T-helper 9 cell (primary cell): ENCODE measurements at regions not wholly inside any gene's neighbourhood (a gene's known extent, or its start where the extent isn't known, plus 50 kb on each side); places are given as distances from the start of the nearest gene placed in this dataset.
A peak's percentile ranks its signal among the peaks of the same experiment; 100 is the strongest.
"Not testable (repeated sequence)": the region's sequence is repeated elsewhere in the genome, so short reads cannot be mapped to it uniquely, and the experiment has no call there.

Source experiments
- DNase-seq: peaks from one replicate; pipeline ENCODE4 v3.0.0-alpha.2; 2020

DNA sequence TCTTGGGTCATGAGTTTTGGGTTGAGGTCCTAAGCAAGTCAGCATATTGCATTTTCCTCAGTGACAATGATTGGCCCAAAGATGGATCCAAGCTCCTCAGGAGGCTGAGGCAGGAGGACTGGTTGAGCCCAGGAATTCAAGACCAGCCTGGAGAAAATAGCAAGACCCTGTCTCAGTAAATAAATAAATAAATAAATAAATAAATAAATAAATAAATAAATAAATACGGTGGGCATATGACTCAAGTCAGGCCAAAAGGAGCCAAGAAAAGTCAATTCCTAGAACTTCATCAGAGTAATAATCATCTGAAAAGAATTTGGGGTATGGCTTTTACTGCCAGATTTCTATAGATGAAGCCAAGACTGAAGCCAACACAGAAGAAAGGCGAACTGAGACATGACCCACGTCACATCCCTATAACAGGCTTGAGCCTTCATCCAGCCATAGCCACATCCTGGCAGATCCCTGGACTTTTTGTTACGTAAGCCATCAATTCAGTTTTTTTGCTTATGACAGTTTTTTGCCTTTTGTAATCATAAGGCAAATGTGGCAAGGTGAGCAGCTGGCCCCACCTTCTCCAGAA, 88.5 kb upstream of the NFASC start:
- no peak for DNase-seq

DNA sequence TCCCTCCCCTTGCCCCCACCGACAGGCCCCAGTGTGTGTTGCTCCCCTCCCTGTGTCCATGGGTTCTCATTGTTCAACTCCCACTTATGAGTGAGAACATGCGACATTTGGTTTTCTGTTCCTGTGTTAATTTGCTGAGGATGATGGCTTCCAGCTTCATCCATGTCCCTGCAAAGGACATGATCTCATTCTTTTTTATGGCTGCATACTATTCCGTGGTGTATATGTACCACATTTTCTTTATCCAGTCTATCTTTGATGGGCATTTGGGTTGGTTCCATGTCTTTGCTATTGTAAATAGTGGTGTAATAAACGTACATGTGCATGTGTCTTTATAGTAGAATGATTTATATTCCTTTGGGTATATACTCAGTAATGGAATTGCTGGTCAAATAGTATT, 85.6 kb upstream of the NFASC start:
- not testable (repeated sequence) for DNase-seq

DNA sequence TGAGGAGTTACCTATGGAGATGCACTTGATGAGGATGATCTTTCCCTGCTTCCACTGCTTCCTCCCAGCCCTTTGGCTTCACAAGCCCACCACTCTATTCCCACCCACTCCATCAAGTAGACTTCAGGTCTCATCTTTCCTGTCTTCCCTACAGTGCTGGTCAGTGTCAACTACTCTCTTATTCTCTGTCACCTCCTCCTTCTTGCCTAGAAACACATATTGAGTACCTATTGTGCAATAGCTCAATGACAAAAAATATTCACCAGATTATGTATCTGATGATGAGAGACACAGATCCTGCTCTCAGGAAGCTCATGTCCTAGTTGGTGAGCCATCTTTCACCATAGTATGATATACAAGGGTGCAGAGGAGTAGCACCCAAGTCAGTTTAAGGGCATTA, 82.2 kb upstream of the NFASC start:
- no peak for DNase-seq

DNA sequence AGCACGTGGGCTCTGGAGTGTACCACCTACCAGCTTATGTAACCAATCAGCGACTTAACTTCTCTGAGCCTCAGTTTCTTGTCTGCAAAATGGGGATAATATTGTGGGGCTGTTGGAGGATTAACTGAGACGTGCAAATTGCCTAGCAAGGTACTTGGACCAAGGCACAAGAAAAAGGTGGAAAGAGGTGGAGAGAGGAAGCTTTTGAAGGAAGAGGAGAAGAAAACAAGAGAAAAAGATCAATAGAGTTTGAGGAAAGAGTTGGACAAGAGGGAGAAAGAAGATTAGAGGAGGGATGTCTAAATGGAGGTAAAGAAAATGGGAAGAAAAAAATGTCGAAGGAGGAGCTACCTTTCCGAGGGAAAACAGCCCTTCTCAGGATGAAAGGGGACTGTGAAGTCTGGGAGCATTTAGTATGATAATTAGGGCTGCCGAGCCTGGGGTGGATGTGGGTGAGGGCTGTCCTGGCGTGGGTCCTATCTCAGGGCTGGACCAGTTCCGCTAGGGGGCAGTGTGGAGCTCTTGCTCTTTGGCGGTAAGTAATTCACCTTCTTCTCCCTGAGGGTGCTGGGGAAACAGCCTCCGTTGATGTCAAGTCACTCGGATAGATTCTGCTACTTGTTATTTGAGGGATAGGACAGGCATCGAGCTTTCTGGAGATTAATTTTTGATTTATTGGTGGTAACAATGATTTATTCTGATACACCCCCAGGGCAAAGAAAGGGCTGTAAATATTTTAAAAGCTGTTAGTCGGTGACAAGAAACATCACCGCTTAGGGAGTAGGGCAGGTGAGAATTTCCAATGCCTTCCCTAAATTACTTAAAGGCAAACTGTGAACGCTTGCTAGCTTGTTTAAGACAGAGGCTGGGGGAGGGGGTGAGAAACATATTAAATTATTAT, 79.0 kb upstream of the NFASC start:
- DNase-seq: peak; percentile 84

DNA sequence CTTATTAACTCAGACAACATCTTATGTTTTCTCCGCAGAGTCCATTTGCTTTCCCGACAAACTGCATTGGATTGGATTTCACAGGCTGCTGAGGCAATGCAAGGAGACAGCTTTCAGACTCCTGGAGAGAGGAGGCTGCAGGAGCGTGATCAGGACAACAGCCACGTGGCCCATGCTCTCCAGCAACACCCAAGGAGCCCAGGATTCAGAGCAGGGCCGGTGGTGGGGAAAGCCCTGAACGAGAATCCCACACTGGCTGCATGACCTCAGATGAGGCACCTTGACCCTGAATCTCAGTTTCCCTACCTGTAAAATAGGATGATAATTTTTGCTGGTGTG, 78.3 kb upstream of the NFASC start:
- DNase-seq: no peak

DNA sequence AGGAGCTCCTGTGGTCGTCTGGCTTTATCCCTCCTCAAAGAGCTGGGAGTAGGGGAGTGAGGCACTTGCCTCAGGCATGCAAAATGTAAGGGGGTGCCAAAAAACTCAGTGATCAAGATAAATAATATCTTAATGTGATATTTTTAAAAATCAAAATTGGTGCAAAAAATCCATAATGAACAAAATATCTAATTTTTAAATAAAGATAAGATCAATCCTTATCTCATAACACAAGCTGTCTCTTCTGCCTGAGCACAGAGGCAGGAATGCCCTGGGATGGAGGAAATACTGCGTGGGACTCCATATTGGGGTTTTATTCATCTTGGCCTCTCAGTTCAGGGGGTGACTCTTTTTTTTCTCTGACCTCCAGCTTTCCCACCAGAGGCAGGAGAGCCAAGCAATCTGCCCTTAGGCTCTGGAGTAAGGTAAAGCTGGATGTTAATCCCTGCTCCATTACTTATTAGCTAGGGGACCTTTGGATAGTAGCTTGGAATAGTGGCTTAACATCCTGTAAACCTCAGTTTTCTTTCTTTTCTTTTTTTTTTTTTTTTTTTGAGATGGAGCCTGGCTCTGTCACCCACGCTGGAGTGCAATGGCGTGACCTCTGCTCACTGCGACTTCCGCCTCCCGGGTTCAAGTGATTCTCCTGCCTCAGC, 77.3 kb upstream of the NFASC start:
- DNase-seq: no peak

DNA sequence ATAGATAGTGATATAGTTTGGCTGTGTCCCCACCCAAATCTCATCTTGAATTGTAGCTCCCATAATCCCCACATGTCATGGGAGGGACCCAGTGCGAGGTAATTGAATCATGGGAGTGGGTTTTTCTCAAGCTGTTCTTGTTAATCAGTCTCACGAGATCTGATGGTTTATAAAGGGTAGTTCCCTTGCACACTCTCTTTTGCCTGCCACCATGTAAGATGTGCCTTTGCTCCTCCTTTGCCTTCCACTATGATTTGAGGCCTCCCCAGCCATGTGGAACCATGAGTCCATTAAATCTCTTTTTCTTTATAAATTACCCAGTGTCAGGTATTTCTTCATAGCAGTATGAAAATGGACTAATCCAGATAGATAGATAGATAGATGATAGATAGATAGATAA, 73.8 kb upstream of the NFASC start:
- DNase-seq: not testable (repeated sequence)

DNA sequence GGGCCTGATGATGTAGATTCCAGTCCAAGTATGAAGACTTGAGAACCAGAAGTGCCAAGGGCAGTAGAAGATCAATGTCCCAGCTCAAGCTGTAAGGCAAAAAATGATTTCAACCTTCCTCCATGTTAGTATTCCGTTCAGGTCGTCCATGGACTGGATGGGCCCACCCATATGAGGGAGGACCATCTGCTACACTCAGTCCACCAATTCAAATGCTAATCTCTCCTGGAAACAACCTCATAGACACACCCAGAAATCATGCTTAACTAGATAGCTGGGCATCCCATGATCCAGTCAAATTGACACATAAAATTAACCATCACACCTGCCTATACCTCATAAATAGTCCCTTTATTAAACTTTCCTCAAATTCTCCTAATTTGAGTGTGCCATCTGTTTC, 73.3 kb upstream of the NFASC start:
- no peak for DNase-seq

DNA sequence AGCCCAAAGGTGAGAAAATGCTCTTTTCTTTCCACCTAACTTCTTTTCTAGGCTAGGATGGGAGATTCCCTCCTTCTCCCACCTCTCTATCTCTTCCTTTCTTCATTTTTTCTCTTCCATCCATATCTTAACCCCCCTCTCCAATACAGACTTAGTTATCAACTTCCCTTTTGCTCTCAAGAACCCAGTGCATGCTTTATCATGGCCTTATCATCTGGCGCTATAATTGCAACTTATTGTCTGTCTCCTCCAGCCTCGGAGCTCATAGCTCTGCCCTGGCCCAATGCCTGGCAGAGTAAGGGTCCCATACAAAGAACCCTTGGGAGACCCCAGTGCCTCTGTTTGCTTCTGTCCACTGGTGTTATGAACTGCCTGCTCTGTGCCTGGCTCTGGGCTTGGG, 71.0 kb upstream of the NFASC start:
- no peak for DNase-seq

DNA sequence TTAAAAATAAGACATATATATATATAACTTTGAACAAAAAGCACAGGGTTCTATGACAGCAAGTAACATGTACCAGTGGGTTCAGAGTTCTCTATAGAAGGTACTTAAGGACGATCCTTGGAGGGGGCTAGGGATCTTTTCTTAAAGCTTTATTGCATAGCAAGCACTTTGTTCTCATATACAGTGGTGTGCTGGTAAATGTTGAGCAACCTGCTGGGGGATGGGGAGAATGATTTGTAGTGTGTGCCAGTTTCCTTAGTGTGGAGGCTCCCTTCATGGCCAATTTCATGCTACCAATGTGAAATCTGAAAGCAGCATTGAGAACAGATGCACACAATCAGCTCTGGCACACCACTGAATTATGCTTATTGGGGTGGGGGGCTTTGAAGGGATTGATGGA, 69.5 kb upstream of the NFASC start:
- DNase-seq: no peak

DNA sequence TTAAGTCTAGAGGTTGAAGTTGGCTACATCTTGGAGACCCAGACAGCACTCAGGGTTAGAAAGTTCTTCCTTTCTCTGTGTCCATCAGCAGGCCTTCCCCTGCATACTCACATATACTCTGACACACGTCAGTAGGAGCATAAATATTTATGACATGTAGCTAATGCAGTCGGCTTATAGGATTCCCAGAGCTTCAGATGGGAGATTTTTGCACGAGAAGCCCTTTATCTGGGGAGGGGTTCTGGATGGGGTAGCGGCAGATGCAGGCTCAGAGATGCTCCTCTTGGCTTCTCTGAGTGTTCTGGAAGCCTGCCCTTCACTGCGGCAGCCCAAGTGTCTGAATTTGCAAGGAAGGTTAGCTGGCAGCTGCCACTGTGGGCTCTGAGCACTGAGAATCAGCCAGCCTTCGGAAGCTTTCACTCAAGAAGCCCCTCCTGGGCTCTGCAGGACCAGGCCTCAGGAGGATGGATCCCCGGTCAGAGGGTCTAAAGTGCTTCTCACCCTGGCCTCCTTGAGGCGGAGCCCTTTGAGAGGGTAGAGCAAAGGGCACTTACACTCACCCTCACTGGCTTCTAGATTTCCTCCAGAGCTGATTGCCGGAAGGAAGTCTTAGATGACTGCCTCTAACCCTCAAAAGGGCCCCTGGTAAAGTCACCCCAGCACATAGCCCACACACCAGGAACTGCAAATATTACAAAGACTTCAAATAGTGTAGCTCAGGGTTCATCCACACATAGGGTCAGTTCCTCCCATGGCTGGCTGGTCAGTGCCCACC, 68.1 kb upstream of the NFASC start:
- no peak for DNase-seq

DNA sequence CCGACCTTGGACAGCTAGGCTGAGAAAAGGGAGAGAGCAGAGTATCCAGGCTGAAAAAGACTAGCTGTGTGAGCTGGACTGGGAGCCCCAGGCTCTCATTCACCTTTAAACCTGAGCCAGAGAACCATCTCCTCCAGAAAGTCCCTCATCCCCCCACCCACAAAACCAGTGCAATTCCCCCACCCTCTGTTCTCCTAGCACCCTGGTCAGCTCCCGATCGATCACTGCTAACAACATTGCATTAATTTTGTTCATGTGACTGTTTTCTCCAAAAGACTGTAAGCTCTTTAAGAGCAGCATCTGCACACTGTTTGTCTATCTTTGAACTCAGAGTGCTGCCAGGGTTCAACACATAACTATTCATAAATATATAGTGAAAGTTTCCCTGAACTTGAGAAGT, 67.1 kb upstream of the NFASC start:
- no peak for DNase-seq

DNA sequence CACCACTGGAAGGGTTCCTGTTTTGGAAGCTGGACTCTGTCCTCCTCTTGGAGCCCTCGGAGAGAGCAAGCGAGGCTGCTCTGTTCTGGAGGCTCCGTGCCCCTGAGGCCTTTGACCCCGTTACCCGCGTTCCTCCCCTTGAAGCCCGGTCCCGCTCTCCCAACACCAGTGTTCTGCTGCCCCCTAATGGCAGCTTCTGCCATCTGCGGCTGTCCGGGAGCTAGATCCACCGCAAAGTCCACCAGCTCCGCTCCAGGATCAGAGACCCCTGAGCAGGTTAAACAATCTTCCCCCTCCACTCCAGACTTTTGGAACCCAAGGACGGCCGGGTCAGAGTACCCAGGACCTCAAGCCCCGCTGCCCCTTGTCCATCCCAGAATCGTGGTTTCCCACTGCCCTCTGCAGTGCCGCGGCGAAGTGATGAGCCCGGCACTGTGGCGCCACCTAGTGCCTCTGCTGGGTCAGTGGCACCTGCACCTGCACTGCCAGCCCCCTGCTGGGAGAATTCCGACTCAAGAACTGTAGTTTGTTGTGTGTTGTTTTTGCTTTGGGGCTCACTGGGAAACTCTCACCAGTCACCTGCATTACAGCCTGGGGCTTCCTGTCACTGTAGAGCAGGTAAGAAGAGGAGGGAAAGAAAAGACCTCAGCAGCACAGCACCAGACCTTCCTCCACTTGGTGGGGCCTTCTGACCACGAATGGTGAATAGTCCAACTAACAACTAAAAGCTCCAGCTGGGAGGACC, 63.5 kb upstream of the NFASC start:
- peak; percentile 75 for DNase-seq

DNA sequence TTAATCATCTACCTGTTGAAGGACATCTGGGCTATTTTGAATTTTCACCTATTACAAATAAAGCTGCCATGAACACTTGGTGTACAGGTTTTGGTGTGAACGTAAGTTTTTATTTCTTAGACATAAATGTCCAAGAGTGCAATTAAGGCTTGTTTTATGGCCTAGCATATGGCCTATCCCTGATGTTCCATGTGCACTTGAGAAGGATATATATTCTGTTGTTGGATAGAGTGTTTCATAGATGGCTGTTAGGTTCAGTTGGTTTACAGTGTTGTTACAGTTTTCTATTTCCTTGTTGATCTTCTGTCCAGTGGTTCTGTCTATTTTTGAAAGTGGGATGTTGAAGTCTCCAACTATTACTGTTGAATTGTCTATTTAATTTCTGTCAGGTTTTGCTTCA, 61.2 kb upstream of the NFASC start:
- DNase-seq: no peak

DNA sequence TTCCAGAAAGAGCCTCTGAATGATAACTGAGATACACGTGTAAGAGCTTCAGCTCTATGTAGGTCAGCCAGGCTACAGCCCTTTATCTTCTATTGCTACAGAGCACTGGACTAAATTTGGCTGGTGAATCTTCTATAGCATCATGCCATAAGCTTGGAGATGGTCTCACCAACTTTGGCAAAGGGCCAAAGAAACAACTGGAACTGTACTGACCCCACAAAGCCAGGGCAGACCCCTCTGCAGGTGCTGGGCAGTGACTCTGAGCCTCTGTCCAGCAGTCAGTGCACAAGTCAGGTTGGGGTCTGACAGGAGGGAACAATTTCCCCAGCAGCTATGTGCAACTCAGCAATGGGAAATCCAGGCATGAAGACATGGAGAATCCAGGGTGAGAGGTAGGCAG, 57.8 kb upstream of the NFASC start:
- DNase-seq: no peak

DNA sequence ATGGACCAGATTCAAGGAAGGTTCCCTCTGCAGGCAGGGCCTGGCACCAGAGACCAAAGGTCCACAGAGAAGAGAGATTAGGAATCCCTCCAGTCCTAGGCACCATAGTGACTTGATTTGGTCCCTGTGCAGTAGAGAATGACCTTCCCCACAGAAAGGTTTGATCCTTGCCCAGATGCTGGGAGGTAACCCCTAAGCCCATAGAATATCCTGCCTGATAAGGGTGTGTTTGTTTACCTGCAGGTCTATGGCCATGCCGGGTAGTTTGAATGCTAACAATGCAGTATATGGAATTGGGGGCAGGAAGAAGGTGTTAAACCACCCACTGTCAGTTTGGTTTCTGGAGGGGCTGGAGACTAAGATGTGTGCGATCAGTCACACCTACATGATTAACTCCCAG, 57.1 kb upstream of the NFASC start:
- DNase-seq: no peak

DNA sequence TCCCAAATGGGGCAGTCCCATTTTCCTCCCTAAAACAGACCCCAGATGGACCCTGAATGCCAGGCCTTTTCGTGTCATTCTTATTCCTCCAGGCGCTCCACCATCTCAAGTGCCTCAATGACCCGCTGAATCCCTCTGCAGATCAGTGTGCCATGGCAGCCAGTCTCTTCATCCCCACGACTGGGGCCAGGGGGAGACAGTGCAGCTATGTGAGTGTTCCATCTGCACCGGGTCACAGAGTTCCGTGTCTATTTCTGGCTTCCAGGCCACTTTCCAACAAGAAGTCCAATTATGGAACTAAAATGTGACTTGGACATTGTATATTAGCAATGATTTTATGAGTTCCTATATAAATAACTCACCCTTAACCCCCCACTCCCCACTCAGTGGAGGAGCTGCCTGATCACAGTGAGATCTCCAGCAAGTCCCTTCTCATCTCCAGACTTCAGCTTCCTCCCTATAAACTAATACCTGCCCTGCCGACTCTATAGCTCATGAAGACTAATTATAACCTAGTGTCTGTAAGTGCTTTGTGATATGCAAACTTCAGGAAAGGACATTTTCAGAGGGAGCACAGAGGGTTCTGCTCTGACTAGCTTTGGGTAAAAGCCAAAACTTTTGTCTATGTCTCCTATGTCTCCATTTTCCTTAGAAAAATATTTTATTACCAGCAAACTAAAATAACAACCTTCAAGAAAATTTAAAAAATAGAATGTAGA, 56.3 kb upstream of the NFASC start:
- no peak for DNase-seq

DNA sequence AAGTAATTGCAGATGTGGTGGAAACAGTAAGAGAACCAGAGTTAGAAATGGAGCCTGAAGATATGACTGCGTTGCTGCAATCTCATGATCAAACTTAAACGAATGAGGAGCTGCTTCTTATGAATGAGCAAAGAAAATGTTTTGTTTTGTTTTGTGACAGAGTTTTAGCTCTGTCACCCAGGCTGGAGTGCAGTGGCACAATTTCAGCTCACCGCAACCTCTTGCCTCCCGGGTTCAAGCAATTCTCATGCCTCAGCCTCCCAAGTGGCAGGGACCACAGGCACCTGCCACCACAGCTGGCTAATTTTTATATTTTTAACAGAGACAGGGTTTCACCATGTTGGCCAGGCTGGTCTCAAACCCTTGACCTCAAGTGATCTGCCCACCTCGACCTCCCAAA, 53.3 kb upstream of the NFASC start:
- DNase-seq: no peak

DNA sequence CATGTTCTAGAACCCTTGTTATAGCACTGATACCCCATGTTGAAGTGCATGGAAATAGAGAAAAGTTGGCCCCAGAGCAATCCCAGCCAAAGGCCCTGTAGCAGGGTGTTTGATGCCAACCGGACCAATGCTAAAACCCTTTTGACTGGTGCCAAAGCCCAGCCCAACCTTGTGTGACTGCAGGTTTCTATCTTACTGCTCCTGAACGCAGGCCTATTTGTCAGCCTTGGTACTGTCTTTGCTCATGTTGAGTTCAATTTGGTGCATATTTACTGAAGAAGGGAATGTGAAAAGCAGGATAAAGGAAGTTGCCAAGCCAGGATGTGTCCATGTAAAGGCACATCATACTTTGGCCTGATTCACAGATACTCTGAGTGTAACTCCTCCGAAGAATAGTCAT, 51.7 kb upstream of the NFASC start:
- no peak for DNase-seq

DNA sequence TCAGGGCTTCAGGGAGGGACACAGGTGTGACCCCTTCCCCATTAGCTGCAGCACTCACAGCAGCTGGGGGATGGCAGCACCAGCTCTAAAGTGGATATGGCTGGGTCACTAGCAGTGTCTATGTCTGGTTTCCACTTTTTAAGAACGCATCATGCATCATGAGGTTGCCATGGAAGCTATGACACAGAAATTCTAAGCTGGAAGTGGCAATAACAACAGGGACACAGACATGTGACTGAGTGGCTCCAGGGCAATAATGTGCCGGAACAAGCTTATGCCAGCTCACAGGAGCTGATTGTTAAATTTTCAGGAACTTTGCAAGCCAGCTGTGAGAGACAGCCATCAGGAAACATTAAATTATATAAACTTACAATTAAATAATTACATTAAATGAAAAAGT, 51.2 kb upstream of the NFASC start:
- DNase-seq: no peak
